ENCODE measurements at regions not wholly inside any gene's neighbourhood (a gene's known extent, or its start where the extent isn't known, plus 50 kb on each side); places are given as distances from the start of the nearest gene placed in this dataset.

- TF ChIP-seq ZNF274 (IDR thresholded peaks at IDR 0.05; ENCODE audit: low read depth, low read length) (no peak), SUZ12 (IDR thresholded peaks at IDR 0.05; ENCODE audit: extremely low read depth, insufficient read depth, insufficient read length) (no peak)
Measured at GRCh38 chr10:28945959-28946358, 268.6 kb downstream of the BAMBI start.
